Ascending aorta (tissue), 2 donors: ENCODE measurements at regions not wholly inside any gene's neighbourhood (a gene's known extent, or its start where the extent isn't known, plus 50 kb on each side); places are given as distances from the start of the nearest gene placed in this dataset.
A peak's percentile ranks its signal among the peaks of the same experiment; 100 is the strongest.
"Not testable (repeated sequence)": the region's sequence is repeated elsewhere in the genome, so short reads cannot be mapped to it uniquely, and the experiment has no call there.

ENCODE experiments used
- DNase-seq, 2 donors: peaks; one replicate each; pipeline ENCODE4 v3.0.0-alpha.2; 2019; ENCODE audit warnings: low spot score in 2 of 2
- H3K27ac ChIP-seq, 2 donors: fragments of 200-600 bp; sonication (generic); one replicate each; pipeline ENCODE4 v1.5.1; 2016 to 2017; ENCODE audit warnings: mild to moderate bottlenecking in 1 of 2
- H3K27me3 ChIP-seq: fragments of 200-600 bp; sonication (generic); one replicate; pipeline ENCODE4 v1.5.1; 2017
- H3K36me3 ChIP-seq, 2 donors: fragments of 200-600 bp; sonication (generic); one replicate each; pipeline ENCODE4 v1.5.1; 2016
- H3K4me1 ChIP-seq, 2 donors: fragments of 200-600 bp; sonication (generic); one replicate each; pipeline ENCODE4 v1.5.1; 2016 to 2017; ENCODE audit warnings: mild to moderate bottlenecking in 1 of 2
- H3K4me3 ChIP-seq, 2 donors: fragments of 200-600 bp; sonication (generic); one replicate each; pipeline ENCODE4 v1.5.1; 2016 to 2017; ENCODE audit warnings: mild to moderate bottlenecking in 1 of 2
- H3K9me3 ChIP-seq, 2 donors: fragments of 200-600 bp; sonication (generic); one replicate each; pipeline ENCODE4 v1.5.1; 2016
- intact Hi-C: fragments of 100-400 bp; cut with DNase I; formaldehyde crosslinking; loops from one replicate; pipeline ENCODE4 v1.15.1; 2023
- TF ChIP-seq, protein P1 (sequence below), 3 experiments: fragments of 200-600 bp in 2 of 3; fragments of 450-650 bp in 1 of 3; sonication (generic) in 2 of 3; IDR thresholded peaks; one replicate each; pipeline ENCODE4 v1.5.1; 2016 to 2019; ENCODE audit warnings: antibody characterized with exemption in 3 of 3, mild to moderate bottlenecking in 1 of 3, moderate library complexity in 1 of 3

DNA sequence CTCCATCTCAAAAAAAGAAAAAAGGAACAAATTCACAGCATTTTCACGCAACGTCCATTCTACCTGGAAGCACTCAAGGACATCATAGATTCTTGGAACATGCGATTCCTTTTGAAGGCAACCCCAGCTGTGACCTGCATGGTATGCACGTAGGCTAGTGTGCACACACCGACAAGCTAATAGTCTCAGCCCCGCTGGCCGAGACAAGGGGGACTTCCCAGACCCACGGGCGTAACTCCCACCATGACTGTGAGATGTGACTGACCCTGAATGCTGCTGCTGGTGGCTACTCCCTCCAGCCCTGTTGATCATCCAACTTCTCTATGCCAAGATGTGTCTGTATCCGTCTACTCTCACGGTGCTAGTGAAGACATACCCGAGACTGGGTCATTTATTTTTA lies 78.3 kb downstream of the CRLF2 start:
- Histone ChIP-seq H3K4me3 (no peak overlapping the region), H3K27me3 (no peaks in the 10 kb centered on the region), H3K4me1 (no peaks in the 10 kb centered on the region), H3K9me3 (no peaks in the 10 kb centered on the region), H3K36me3 (no peaks in the 10 kb centered on the region), H3K27ac (no peak overlapping the region)
- DNase-seq, result peak in 1 of 2 donors; percentile 21
- TF ChIP-seq, protein P1, sequence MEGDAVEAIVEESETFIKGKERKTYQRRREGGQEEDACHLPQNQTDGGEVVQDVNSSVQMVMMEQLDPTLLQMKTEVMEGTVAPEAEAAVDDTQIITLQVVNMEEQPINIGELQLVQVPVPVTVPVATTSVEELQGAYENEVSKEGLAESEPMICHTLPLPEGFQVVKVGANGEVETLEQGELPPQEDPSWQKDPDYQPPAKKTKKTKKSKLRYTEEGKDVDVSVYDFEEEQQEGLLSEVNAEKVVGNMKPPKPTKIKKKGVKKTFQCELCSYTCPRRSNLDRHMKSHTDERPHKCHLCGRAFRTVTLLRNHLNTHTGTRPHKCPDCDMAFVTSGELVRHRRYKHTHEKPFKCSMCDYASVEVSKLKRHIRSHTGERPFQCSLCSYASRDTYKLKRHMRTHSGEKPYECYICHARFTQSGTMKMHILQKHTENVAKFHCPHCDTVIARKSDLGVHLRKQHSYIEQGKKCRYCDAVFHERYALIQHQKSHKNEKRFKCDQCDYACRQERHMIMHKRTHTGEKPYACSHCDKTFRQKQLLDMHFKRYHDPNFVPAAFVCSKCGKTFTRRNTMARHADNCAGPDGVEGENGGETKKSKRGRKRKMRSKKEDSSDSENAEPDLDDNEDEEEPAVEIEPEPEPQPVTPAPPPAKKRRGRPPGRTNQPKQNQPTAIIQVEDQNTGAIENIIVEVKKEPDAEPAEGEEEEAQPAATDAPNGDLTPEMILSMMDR (IDR thresholded peaks at IDR 0.05), result no peak
- intact Hi-C loops, result no loop called here

DNA sequence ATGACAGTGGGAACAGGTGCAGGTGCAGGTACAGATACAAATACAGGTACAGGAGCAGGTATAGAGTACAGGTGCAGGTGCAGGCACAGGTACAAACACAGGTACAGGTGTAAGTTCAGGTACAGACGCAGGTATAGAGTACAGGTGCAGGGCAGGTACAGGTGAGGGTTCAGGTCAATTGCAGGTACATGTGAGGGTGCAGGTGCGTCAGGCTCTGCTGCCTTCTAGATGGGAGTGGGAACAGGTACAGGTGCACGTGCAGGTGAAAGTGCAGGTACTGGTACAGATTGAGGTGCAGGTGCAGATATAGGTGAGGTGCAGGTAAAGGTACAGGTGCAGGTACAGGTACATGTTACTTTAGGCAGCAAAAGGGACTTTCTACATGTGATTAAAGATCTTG lies 85.7 kb downstream of the CRLF2 start:
- Histone ChIP-seq H3K4me3 (no peak overlapping the region), H3K36me3 (no peaks in the 10 kb centered on the region), H3K4me1 (no peaks in the 10 kb centered on the region), H3K27ac (no peak overlapping the region), H3K27me3 (no peaks in the 10 kb centered on the region), H3K9me3 (no peaks in the 10 kb centered on the region)
- no peak for DNase-seq
- intact Hi-C loops, result no loop called here
- TF ChIP-seq, protein P1 (IDR thresholded peaks at IDR 0.05), result no peak

DNA sequence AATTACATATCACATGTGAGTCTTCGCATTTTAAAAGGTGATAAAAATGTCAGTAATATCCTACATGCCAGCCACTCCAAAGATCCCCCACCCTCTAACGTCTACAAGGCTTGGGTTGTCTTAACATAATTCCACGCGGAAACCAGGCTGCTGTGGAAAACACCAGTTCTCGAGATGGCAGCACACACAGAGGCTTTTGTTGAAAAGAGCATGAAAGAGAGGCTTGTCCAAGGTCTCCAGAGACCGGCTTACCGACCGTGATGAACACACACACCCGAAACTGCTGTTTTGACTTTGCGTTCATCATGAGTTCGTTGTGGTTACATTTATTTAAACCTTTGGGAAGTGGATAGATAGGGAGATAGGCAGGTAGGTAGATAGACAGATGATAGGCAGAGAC lies 87.9 kb downstream of the CRLF2 start:
- no peaks in the 10 kb centered on the region for H3K36me3 ChIP-seq
- intact Hi-C loops, result no loop called here
- DNase-seq, result no peak

DNA sequence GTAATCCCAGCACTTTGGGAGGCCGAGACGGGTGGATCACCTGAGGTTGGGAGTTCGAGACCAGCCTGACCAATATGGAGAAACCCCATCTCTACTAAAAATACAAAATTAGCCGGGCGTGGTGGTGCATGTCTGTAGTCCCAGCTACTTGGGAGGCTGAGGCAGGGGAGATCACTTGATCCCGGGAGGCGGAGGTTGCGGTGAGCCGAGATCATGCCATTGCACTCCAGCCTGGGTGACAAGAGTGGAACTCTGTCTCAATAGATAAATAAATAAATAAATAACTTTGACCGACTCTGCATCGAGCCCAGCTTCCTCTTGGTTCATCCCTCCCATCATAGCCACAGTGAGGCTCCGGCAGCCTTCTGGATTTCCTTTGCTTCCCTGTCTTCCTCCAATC lies 89.6 kb downstream of the CRLF2 start:
- H3K4me1 ChIP-seq, H3K27ac ChIP-seq, intact Hi-C loops, H3K36me3 ChIP-seq, H3K27me3 ChIP-seq, H3K4me3 ChIP-seq, H3K9me3 ChIP-seq: not testable (repeated sequence)
- DNase-seq, result peak in 1 of 2 donors; percentile 11

More for the DNA sequence above, 87.9 kb downstream of the CRLF2 start:
- no peak overlapping the region for H3K4me3 ChIP-seq
- H3K27ac ChIP-seq, result no peak overlapping the region
- no peaks in the 10 kb centered on the region for H3K9me3 ChIP-seq
- no peaks in the 10 kb centered on the region for H3K4me1 ChIP-seq
- TF ChIP-seq, protein P1 (IDR thresholded peaks at IDR 0.05), result no peak
- H3K27me3 ChIP-seq, result no peaks in the 10 kb centered on the region

DNA sequence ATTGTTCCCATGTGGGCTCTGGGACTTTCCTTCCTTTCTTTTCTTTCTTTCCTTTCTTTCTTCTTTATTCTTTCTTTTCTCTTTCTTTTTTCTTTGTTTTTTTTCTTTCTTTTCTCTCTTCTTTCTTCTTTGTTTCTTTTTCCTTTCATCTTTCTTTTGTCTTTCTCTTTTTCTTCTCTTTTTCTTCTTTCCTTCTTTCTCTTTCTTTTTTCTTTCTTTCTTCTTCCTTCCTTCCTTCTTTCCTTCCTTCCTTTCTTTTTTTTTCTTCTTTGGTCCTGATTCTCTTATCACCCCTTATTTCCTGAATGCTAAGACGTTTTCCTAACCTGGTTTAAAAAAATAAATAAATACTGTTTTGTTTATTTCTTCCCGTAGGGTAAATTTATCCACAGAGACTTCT lies 93.2 kb downstream of the CRLF2 start:
- no peak for DNase-seq
- no peak overlapping the region for H3K4me3 ChIP-seq
- H3K36me3 ChIP-seq, result no peaks in the 10 kb centered on the region
- TF ChIP-seq, protein P1 (IDR thresholded peaks at IDR 0.05), result no peak
- intact Hi-C loops, result no loop called here
- no peaks in the 10 kb centered on the region for H3K9me3 ChIP-seq
- no peaks in the 10 kb centered on the region for H3K4me1 ChIP-seq
- H3K27me3 ChIP-seq, result no peaks in the 10 kb centered on the region
- H3K27ac ChIP-seq, result no peak overlapping the region

DNA sequence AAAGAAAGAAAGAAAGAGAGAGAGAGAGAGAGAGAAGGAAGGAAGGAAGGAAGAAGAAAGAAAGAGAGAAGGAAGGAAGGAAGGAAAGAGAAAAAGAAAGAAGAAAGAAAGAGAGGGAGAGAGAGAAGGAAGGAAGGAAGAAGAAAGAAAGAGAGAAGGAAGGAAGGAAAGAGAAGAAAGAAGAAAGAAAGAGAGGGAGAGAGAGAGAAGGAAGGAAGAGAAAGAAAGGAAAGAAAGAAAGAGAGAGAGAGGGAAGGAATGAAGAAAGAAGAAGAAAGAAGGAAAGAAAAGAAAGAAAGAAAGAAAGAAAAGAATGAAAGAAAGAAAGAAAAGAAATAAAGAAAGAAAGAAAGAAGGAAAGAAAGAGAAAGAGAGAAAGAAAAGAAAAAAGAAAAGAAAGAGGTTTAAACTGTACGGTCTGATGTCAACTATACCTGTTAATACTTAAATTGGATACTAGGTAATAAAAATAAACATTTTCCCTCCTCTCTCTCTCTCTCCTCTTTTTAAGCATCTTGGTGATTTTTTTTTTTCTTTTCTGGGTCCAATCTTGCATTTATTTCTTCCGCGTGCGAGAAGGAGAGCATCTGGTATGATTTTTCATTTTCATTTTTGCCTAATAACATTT lies 93.8 kb downstream of the CRLF2 start:
- Histone ChIP-seq H3K27ac (no peak overlapping the region), H3K9me3 (no peaks in the 10 kb centered on the region), H3K4me1 (no peaks in the 10 kb centered on the region), H3K27me3 (no peaks in the 10 kb centered on the region), H3K4me3 (no peak overlapping the region), H3K36me3 (no peaks in the 10 kb centered on the region)
- intact Hi-C loops, result no loop called here
- TF ChIP-seq, protein P1 (IDR thresholded peaks at IDR 0.05), result no peak
- DNase-seq, result no peak

DNA sequence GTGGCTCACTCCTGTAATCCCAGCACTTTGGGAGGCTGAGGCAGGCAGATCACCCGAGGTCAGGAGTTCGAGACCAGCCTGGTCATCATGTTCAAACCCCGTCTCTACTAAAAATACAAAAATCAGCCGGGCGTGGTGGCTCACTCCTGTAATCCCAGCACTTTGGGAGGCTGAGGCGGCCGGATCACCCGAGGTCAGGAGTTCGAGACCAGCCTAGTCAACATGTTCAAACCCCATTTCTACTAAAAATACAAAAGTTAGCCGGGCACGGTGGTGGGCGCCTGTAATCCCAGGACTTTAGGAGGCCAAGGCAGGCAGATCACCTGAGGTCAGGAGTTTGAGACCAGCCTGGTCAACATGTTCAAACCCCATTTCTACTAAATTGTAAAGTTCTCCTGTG lies 97.0 kb downstream of the CRLF2 start:
- intact Hi-C loops, H3K36me3 ChIP-seq, H3K9me3 ChIP-seq, H3K27me3 ChIP-seq, H3K27ac ChIP-seq, H3K4me1 ChIP-seq, H3K4me3 ChIP-seq: not testable (repeated sequence)
- DNase-seq, result peak in 1 of 2 donors; percentile 53
